ENCODE measurements at regions not wholly inside any gene's neighbourhood (a gene's known extent, or its start where the extent isn't known, plus 50 kb on each side); places are given as distances from the start of the nearest gene placed in this dataset.

DNA sequence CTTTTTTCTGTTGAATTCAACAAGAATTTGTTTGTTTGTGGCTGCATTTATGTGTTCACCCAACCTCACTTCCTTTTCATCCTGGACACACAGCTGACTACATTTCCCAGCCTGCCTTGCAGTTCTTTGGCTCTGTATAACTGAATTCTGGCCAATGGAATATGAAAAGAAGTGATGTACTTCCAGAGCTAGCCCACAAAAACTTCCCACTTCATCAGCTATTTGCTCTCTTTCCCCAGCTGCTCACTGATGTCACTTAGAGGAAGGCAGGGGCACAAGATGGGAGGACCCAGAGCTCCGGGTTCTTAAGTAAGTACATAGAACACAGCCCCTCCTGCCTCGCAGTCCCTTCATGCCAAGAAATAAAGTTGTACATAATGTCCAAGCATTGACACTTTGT, 235.0 kb upstream of the FGGY start:
- Histone ChIP-seq H3K36me3 (ENCODE audit: control insufficient read depth, insufficient read depth, low read length) (no peaks in the 10 kb centered on the region), H3K4me3 (ENCODE audit: low read depth, low read length) (no peak overlapping the region), H3K27me3 (ENCODE audit: control insufficient read depth, insufficient read depth, low read length) (no peaks in the 10 kb centered on the region)
- TF ChIP-seq CTCF (IDR thresholded peaks at IDR 0.05; ENCODE audit: insufficient read depth, low read length, poor library complexity, severe bottlenecking), result no peak
- DNase-seq (ENCODE audit: low read depth), result no peak

GRCh38 chr1:59062743-59063142, 234.2 kb upstream of the FGGY start:
- Histone ChIP-seq H3K4me3 (ENCODE audit: low read depth, low read length) (no peak overlapping the region), H3K27me3 (ENCODE audit: control insufficient read depth, insufficient read depth, low read length) (no peaks in the 10 kb centered on the region), H3K36me3 (ENCODE audit: control insufficient read depth, insufficient read depth, low read length) (no peaks in the 10 kb centered on the region)
- no peak for TF ChIP-seq CTCF (IDR thresholded peaks at IDR 0.05; ENCODE audit: insufficient read depth, low read length, poor library complexity, severe bottlenecking)
- no peak for DNase-seq (ENCODE audit: low read depth)

DNA sequence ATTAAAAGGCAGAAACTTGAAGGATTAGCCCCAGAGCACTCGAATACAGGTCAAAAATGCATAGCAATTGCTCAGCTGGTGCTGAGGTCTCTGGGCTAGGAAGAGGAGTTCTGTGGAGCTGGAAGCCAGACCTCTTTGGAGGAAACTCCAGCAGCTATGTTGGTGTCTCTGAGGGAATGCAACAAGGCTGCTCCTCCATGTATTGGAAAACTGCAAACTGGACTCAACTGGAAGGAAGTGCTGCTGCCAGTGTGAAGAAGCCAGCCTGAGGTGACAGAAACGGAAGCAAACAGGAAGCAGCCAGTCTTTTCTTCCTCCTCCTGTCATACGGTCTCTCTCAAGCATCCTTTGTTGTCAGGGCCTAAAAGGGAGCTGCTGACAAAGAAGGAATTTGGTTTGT, 233.4 kb upstream of the FGGY start:
- TF ChIP-seq CTCF (IDR thresholded peaks at IDR 0.05; ENCODE audit: insufficient read depth, low read length, poor library complexity, severe bottlenecking), result no peak
- Histone ChIP-seq H3K27me3 (ENCODE audit: control insufficient read depth, insufficient read depth, low read length) (no peaks in the 10 kb centered on the region), H3K36me3 (ENCODE audit: control insufficient read depth, insufficient read depth, low read length) (no peaks in the 10 kb centered on the region), H3K4me3 (ENCODE audit: low read depth, low read length) (no peak overlapping the region)
- DNase-seq (ENCODE audit: low read depth), result no peak

- no peaks in the 10 kb centered on the region for H3K36me3 ChIP-seq (ENCODE audit: control insufficient read depth, insufficient read depth, low read length)
- H3K4me3 ChIP-seq (ENCODE audit: low read depth, low read length), result no peak overlapping the region
- DNase-seq (ENCODE audit: low read depth), result no peak
- no peak for TF ChIP-seq CTCF (IDR thresholded peaks at IDR 0.05; ENCODE audit: insufficient read depth, low read length, poor library complexity, severe bottlenecking)
- no peaks in the 10 kb centered on the region for H3K27me3 ChIP-seq (ENCODE audit: control insufficient read depth, insufficient read depth, low read length)
Observed at GRCh38 chr1:59064592-59064991, 232.3 kb upstream of the FGGY start.

GRCh38 chr1:59066236-59066635, 230.7 kb upstream of the FGGY start:
- no peaks in the 10 kb centered on the region for H3K27me3 ChIP-seq (ENCODE audit: control insufficient read depth, insufficient read depth, low read length)
- H3K4me3 ChIP-seq (ENCODE audit: low read depth, low read length), result no peak overlapping the region
- no peaks in the 10 kb centered on the region for H3K36me3 ChIP-seq (ENCODE audit: control insufficient read depth, insufficient read depth, low read length)
- DNase-seq (ENCODE audit: low read depth), result no peak
- TF ChIP-seq CTCF (IDR thresholded peaks at IDR 0.05; ENCODE audit: insufficient read depth, low read length, poor library complexity, severe bottlenecking), result no peak

- H3K4me3 ChIP-seq (ENCODE audit: low read depth, low read length), result no peak overlapping the region
- no peaks in the 10 kb centered on the region for H3K36me3 ChIP-seq (ENCODE audit: control insufficient read depth, insufficient read depth, low read length)
- no peak for TF ChIP-seq CTCF (IDR thresholded peaks at IDR 0.05; ENCODE audit: insufficient read depth, low read length, poor library complexity, severe bottlenecking)
- no peak for DNase-seq (ENCODE audit: low read depth)
- H3K27me3 ChIP-seq (ENCODE audit: control insufficient read depth, insufficient read depth, low read length), result no peaks in the 10 kb centered on the region
Observed at GRCh38 chr1:59070610-59071009, 226.3 kb upstream of the FGGY start.

Data from kidney epithelial cell (primary cell).